GM21360 (cell line): ENCODE measurements at regions not wholly inside any gene's neighbourhood (a gene's known extent, or its start where the extent isn't known, plus 50 kb on each side); places are given as distances from the start of the nearest gene placed in this dataset.
"Not testable (repeated sequence)": the region's sequence is repeated elsewhere in the genome, so short reads cannot be mapped to it uniquely, and the experiment has no call there.

Source experiments
- ATAC-seq: cut with Tn5 transposase; IDR thresholded peaks from one replicate; pipeline ENCODE4 v1.9.1; 2021; ENCODE audit warnings: mild to moderate bottlenecking, moderate library complexity; ENCODE audit not compliant: unreplicated experiment

- no peak for ATAC-seq
These were observed 191.1 kb upstream of the LHX8 start for GRCh38 chr1:74943046-74943445.

- ATAC-seq, result no peak
These were observed 187.8 kb upstream of the LHX8 start for GRCh38 chr1:74946388-74946787.

GRCh38 chr1:74949348-74949747, 184.8 kb upstream of the LHX8 start:
- not testable (repeated sequence) for ATAC-seq

GRCh38 chr1:74951981-74952380, 182.2 kb upstream of the LHX8 start:
- not testable (repeated sequence) for ATAC-seq

GRCh38 chr1:74952786-74953185, 181.4 kb upstream of the LHX8 start:
- no peak for ATAC-seq

- no peak for ATAC-seq
These were observed 180.6 kb upstream of the LHX8 start for GRCh38 chr1:74953622-74954021.

- ATAC-seq, result no peak
These were observed 171.1 kb upstream of the LHX8 start for GRCh38 chr1:74963120-74963519.

- no peak for ATAC-seq
These were observed 169.6 kb upstream of the LHX8 start for GRCh38 chr1:74964508-74965102.

GRCh38 chr1:74969566-74970135, 164.5 kb upstream of the LHX8 start:
- no peak for ATAC-seq

GRCh38 chr1:74971982-74972381, 162.2 kb upstream of the LHX8 start:
- no peak for ATAC-seq

- ATAC-seq, result no peak
These were observed 157.7 kb upstream of the LHX8 start for GRCh38 chr1:74976491-74976890.

GRCh38 chr1:74992448-74992847, 141.7 kb upstream of the LHX8 start:
- ATAC-seq, result not testable (repeated sequence)

- no peak for ATAC-seq
These were observed 138.4 kb upstream of the LHX8 start for GRCh38 chr1:74995821-74996220.

GRCh38 chr1:75010547-75010946, 123.6 kb upstream of the LHX8 start:
- ATAC-seq, result no peak

GRCh38 chr1:75014250-75014649, 119.9 kb upstream of the LHX8 start:
- no peak for ATAC-seq

GRCh38 chr1:75023005-75023404, 111.2 kb upstream of the LHX8 start:
- no peak for ATAC-seq

GRCh38 chr1:75034376-75034775, 99.8 kb upstream of the LHX8 start:
- no peak for ATAC-seq

GRCh38 chr1:75035536-75035935, 98.7 kb upstream of the LHX8 start:
- ATAC-seq, result no peak

GRCh38 chr1:75053207-75053606, 81.0 kb upstream of the LHX8 start:
- ATAC-seq, result no peak

GRCh38 chr1:75058424-75058823, 75.8 kb upstream of the LHX8 start:
- no peak for ATAC-seq

- ATAC-seq, result no peak
These were observed 72.1 kb upstream of the LHX8 start for GRCh38 chr1:75062111-75062510.

- no peak for ATAC-seq
These were observed 66.2 kb upstream of the LHX8 start for GRCh38 chr1:75067975-75068374.

- ATAC-seq, result no peak
These were observed 59.3 kb upstream of the LHX8 start for GRCh38 chr1:75074831-75075395.
